Sigmoid colon (tissue), 6 donors: ENCODE measurements at regions not wholly inside any gene's neighbourhood (a gene's known extent, or its start where the extent isn't known, plus 50 kb on each side); places are given as distances from the start of the nearest gene placed in this dataset.

Experiments
- DNase-seq: peaks from one replicate; pipeline ENCODE4 v3.0.0-alpha.2; 2019
- H3K27ac ChIP-seq, 4 donors: fragments of 200-600 bp; sonication (generic); one replicate each; pipeline ENCODE4 v1.5.1; 2016 to 2019; ENCODE audit warnings: mild to moderate bottlenecking in 1 of 4
- H3K27me3 ChIP-seq, 3 donors: fragments of 200-600 bp; sonication (generic); one replicate each; pipeline ENCODE4 v1.5.1; 2019; ENCODE audit warnings: mild to moderate bottlenecking in 1 of 3
- H3K36me3 ChIP-seq, 4 donors: fragments of 200-600 bp; sonication (generic); one replicate each; pipeline ENCODE4 v1.5.1; 2016 to 2019
- H3K4me1 ChIP-seq, 4 donors: fragments of 200-600 bp; sonication (generic); one replicate each; pipeline ENCODE4 v1.5.1; 2017 to 2019
- H3K4me3 ChIP-seq, 4 donors: fragments of 200-600 bp; sonication (generic); one replicate each; pipeline ENCODE4 v1.5.1; 2017 to 2019; ENCODE audit warnings: mild to moderate bottlenecking in 2 of 4, moderate library complexity in 1 of 4
- H3K9me3 ChIP-seq, 4 donors: fragments of 200-600 bp in 3 of 4; sonication (generic) in 3 of 4; one replicate each; pipeline versions ENCODE4 v1.5.1 to v1.6.1; 2013 to 2019
- EP300 ChIP-seq, 4 donors: sonication (generic); formaldehyde crosslinking; IDR thresholded peaks; one replicate each; pipeline ENCODE4 v1.6.1; 2017; ENCODE audit warnings: antibody characterized with exemption in 4 of 4
- POLR2A ChIP-seq, 2 donors: fragments of 450-650 bp; IDR thresholded peaks; one replicate each; pipeline ENCODE4 v1.6.1; 2016; ENCODE audit warnings: antibody characterized with exemption in 2 of 2, mild to moderate bottlenecking in 2 of 2, moderate library complexity in 2 of 2
- POLR2AphosphoS5 ChIP-seq, 4 donors: sonication (generic); formaldehyde crosslinking; IDR thresholded peaks; one replicate each; pipeline ENCODE4 v1.6.1; 2017; ENCODE audit warnings: antibody characterized with exemption in 4 of 4
- WGBS, 2 donors: extraction: QIAGEN DNeasy Blood & Tissue Kit; methylation state at CpG; one replicate each; pipeline ENCODE4 v1.1.7; 2013; 5-methylcytosine and 5-hydroxymethylcytosine counted together
- intact Hi-C: fragments of 100-400 bp; cut with DNase I; formaldehyde crosslinking; loops from one replicate; pipeline ENCODE4 v1.15.1; 2023
- TF ChIP-seq, protein P1 (sequence below), 4 experiments: fragments of 450-650 bp in 3 of 4; fragments of 200-600 bp in 1 of 4; IDR thresholded peaks; one replicate each; pipeline ENCODE4 v1.5.1; 2016 to 2019; ENCODE audit warnings: antibody characterized with exemption in 4 of 4, mild to moderate bottlenecking in 3 of 4, moderate library complexity in 2 of 4
- donor health status: healthy with polysubstance abuse.
- donor health status: healthy.

DNA sequence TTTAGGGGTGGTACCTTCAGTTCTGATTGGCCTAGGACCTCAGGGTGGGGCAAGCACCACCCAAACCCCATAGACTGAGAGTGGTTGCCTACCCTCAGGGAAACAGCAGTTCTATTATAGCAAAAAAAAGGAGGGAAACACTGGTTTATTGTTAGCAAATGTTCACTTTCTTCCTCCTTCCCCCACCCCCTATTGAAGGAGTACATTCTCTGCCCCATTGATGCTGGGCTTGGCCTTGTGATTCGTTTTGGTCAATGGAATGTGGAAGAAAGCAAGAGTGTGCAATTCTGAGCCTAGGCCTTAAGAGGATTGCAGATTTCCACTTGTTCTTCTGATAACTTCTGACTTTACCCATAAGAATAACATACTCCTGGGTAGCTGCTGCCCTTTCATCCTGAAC, 255.8 kb downstream of the NFATC2 start:
- Histone ChIP-seq H3K36me3 (no peaks in the 10 kb centered on the region), H3K27me3 (no peaks in the 10 kb centered on the region), H3K27ac (no peak overlapping the region), H3K9me3 (no peaks in the 10 kb centered on the region), H3K4me3 (no peak overlapping the region), H3K4me1 (no peaks in the 10 kb centered on the region)
- DNase-seq, result no peak
- TF ChIP-seq POLR2AphosphoS5 (IDR thresholded peaks at IDR 0.05) (no peak), EP300 (IDR thresholded peaks at IDR 0.05) (no peak), POLR2A (IDR thresholded peaks at IDR 0.05) (no peak)
- TF ChIP-seq, protein P1, sequence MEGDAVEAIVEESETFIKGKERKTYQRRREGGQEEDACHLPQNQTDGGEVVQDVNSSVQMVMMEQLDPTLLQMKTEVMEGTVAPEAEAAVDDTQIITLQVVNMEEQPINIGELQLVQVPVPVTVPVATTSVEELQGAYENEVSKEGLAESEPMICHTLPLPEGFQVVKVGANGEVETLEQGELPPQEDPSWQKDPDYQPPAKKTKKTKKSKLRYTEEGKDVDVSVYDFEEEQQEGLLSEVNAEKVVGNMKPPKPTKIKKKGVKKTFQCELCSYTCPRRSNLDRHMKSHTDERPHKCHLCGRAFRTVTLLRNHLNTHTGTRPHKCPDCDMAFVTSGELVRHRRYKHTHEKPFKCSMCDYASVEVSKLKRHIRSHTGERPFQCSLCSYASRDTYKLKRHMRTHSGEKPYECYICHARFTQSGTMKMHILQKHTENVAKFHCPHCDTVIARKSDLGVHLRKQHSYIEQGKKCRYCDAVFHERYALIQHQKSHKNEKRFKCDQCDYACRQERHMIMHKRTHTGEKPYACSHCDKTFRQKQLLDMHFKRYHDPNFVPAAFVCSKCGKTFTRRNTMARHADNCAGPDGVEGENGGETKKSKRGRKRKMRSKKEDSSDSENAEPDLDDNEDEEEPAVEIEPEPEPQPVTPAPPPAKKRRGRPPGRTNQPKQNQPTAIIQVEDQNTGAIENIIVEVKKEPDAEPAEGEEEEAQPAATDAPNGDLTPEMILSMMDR (IDR thresholded peaks at IDR 0.05), result no peak
- 12 to 35% methylated on average over 1 of the region's 1 CpG for WGBS, 2 donors
- intact Hi-C loops, result no loop called here

DNA sequence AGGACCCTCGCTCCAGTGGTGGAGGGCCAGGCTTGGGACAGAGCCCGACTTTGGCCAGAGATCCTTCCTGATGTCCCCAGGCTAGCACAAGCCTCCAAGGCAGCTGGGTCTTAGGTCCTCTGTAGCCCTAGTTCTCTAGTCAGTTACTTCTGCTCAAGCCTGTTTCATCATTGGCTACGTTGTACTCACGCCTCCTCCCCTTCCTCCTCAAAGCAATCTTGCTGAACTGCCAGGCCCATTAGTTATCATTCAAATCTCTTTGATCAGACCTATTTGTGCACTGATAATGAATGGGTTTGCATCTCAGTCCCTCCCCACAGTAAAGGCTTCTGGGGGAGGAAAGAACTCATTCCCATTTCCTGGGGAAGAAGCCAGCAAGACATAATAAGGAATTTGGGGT, 256.8 kb downstream of the NFATC2 start:
- no peak for DNase-seq
- Histone ChIP-seq H3K27me3 (no peaks in the 10 kb centered on the region), H3K4me1 (no peaks in the 10 kb centered on the region), H3K27ac (no peak overlapping the region), H3K36me3 (no peaks in the 10 kb centered on the region), H3K9me3 (no peaks in the 10 kb centered on the region), H3K4me3 (no peak overlapping the region)
- intact Hi-C loops, result no loop called here
- 82 to 83% methylated on average over 4 of the region's 4 CpGs for WGBS, 2 donors
- no peak for TF ChIP-seq EP300 (IDR thresholded peaks at IDR 0.05)
- TF ChIP-seq, protein P1 (IDR thresholded peaks at IDR 0.05), result no peak
- TF ChIP-seq POLR2AphosphoS5 (IDR thresholded peaks at IDR 0.05), result no peak
- TF ChIP-seq POLR2A (IDR thresholded peaks at IDR 0.05), result no peak

DNA sequence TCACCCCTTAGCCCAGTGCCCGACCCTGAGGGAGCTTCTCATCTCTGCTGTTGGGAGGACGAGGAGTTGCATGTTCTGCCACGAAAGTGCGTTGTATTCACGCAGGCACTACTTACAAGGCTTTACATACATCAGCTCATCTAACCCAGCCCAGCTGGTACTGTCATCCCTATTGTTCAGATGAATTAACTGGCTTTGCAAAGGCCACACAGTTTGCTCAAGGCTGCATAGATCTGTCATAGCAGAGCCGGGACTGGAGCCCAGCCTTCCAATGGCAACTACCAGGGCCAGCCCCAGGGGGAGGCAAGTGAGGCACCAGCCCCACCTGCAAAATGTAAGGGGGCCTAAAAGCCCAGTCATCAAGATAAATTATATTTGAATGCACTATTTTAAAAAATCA, 257.6 kb downstream of the NFATC2 start:
- H3K27ac ChIP-seq, result no peak overlapping the region
- H3K9me3 ChIP-seq, result no peaks in the 10 kb centered on the region
- no peak overlapping the region for H3K4me3 ChIP-seq
- no peaks in the 10 kb centered on the region for H3K27me3 ChIP-seq
- intact Hi-C loops, result no loop called here
- H3K36me3 ChIP-seq, result no peaks in the 10 kb centered on the region
- 86 to 87% methylated on average over 6 of the region's 6 CpGs for WGBS, 2 donors
- DNase-seq, result no peak
- TF ChIP-seq POLR2A (IDR thresholded peaks at IDR 0.05), result no peak
- TF ChIP-seq, protein P1 (IDR thresholded peaks at IDR 0.05), result no peak
- TF ChIP-seq POLR2AphosphoS5 (IDR thresholded peaks at IDR 0.05), result no peak
- TF ChIP-seq EP300 (IDR thresholded peaks at IDR 0.05), result no peak
- H3K4me1 ChIP-seq, result no peaks in the 10 kb centered on the region

DNA sequence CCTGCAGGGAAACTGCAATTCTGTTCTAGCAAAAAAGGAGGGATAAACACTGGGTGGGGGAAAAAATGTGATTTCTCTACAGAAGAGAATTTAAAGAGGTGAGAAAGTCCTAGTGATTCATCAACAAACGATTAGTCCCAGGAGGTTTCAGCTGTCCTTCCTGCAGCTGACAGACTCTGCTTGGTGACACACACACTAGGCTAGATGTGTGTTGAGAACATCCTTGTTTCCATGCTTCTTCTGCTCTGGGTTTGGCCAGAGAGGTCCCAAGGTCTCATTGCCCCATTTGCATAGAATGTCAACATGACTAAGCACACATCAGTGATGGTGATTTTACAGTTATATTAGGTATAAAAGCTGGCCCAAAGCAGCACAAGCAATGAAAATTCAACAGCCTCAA, 258.3 kb downstream of the NFATC2 start:
- DNase-seq, result no peak
- TF ChIP-seq POLR2AphosphoS5 (IDR thresholded peaks at IDR 0.05) (no peak), EP300 (IDR thresholded peaks at IDR 0.05) (no peak), POLR2A (IDR thresholded peaks at IDR 0.05) (no peak)
- TF ChIP-seq, protein P1 (IDR thresholded peaks at IDR 0.05), result no peak
- Histone ChIP-seq H3K27ac (no peak overlapping the region), H3K27me3 (peaks cover 0 to under 1% (median 0%) of the 10 kb centered on the region in 3 donors), H3K4me3 (no peak overlapping the region), H3K4me1 (no peaks in the 10 kb centered on the region), H3K9me3 (no peaks in the 10 kb centered on the region), H3K36me3 (no peaks in the 10 kb centered on the region)
- WGBS, 2 donors, result 30 to 60% methylated on average over 1 of the region's 1 CpG
- intact Hi-C loops, result no loop called here

DNA sequence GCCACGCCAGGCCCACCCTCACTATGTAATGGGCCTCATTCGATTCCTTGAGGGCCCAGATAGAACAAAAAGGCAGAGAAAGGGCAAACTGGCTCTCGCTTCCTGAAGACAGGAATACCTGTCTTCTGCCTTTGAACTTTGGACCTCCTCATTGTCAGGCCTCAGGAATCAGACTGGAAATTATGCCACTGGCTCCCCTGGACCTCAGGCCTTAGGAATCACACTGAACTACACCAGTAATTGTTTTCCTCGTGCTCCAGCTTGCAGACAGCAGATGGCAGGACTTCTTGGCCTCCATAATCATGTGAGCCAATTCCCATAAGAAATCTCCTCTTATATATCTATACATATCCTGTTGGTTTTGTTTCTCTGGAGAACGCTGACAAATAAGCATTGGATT, 258.6 kb upstream of the KCNG1 start:
- no peaks in the 10 kb centered on the region for H3K4me1 ChIP-seq
- intact Hi-C loops, result no loop called here
- WGBS, 2 donors, result 67 to 81% methylated on average over 5 of the region's 5 CpGs
- peaks cover 0 to 27% (median 7%) of the 10 kb centered on the region in 3 donors for H3K27me3 ChIP-seq
- no peak for TF ChIP-seq POLR2A (IDR thresholded peaks at IDR 0.05)
- TF ChIP-seq POLR2AphosphoS5 (IDR thresholded peaks at IDR 0.05), result no peak
- TF ChIP-seq, protein P1 (IDR thresholded peaks at IDR 0.05), result no peak
- no peak for TF ChIP-seq EP300 (IDR thresholded peaks at IDR 0.05)
- H3K27ac ChIP-seq, result no peak overlapping the region
- no peak for DNase-seq
- H3K36me3 ChIP-seq, result no peaks in the 10 kb centered on the region
- no peak overlapping the region for H3K4me3 ChIP-seq
- H3K9me3 ChIP-seq, result no peaks in the 10 kb centered on the region
